HG03039 (cell line): ENCODE measurements at regions not wholly inside any gene's neighbourhood (a gene's known extent, or its start where the extent isn't known, plus 50 kb on each side); places are given as distances from the start of the nearest gene placed in this dataset.

Experiments
- ATAC-seq: cut with Tn5 transposase; IDR thresholded peaks from one replicate; pipeline ENCODE4 v1.9.1; 2021; ENCODE audit warnings: mild to moderate bottlenecking, moderate library complexity; ENCODE audit not compliant: unreplicated experiment

DNA sequence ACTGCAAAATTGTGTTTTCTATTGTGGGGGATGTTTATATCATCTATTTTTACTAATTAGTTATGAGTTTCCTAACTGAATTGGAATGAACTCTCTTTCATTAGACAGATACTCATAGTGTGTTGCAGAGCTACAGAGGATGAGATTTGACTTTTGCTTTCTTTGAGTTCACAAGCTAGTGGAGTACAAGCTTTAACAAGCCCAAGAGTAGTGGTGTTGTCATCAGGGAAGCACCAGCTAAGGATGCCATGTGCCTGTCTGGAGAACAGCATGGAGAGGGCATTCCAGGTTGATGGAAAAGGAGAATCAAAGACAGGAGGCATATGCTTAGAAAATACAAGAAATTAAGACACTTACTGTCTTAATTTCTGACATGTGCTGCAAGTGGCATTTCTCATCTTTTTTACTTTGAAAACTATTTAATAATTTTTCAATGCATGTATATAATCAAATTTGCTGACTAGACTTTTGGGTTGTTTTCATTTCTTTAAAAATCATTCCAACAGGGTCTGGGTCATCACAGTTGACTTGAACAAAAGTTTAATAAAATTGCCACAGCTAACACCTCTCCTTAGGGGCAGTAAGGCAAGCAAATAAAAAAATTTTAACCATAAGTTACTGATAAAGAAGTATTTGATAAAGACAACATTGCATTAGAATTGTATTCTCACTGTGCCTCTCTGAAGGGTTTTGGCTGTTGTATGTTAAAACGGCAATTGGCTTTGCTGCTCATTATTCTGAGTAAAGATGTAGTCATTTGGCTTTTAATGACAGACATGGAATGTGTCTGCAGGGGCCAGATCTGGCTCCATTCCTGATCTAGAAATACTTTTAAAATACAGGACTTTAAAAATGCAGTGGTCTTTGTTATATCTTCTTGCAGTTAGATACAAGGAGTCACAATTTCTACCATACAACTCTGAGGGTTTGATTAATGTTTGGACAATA lies 323.7 kb upstream of the CDH11 start:
- no peak for ATAC-seq

DNA sequence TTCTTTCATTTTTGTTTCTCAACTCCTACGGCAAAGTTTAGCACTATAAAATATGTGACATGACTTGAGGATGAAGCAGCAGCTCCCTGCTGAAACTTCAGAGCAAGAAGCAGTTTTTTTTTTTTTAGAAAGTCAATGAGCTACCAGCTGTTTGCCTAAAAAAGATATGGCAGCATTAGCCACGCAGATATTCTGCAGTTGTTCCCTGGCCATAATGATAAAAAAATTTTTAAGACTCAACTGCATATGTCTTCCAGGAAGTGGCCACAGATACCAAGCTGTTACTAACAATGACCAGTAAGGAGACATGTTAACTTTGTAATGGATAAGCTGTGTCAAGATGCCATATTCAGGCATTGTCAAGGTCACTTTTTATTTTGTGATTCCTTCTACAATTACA lies 319.6 kb upstream of the CDH11 start:
- ATAC-seq = no peak

DNA sequence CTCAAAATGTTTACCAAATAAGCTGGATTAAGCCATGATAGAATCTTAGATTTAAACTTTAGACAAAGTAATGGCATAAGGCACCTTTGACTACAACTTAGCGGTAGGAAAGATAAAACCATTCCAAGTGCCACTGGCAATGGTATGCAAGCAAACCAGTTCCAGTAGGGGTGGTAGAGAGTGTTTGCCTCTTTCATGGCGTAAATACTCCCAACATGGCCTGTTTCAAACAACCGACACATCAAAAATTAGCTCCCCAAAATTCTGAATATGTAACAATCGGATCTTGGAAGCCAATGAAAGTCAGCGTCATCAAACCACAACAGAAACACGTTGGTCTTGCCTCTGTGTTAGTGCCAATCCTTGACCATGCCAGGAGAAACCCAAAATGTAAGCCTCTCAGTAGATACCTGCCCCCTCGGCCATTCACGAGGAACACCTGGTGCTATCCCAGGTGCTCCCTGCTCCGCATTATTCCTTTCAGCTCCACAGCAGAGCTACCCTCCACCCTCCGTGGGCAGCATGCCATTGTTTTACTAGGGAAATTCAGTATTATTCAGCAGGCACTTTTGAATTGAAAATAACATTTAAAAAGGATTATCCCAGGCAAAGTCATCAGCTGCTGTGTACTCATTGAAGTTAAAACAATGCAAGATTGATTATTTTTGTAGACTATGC lies 307.8 kb upstream of the CDH11 start:
- ATAC-seq = no peak

DNA sequence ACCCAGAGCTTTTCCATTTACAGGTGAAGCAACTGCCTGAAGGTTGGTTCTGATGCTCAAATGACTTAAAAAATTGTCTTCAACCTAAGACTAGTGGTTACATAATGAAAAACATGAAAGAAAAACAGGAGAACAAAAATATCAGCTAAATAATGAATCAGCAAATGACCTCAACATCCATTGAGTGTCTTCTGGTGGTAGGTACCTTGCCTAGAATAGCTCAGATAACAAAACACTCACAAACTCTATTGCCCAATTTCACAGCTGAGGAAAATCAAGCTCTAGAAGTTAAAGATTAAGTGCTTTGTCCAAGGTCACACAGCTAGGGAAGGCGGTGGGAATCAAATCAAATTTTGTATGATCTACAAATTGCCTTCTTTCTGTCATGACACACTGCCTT lies 304.6 kb upstream of the CDH11 start:
- no peak for ATAC-seq

DNA sequence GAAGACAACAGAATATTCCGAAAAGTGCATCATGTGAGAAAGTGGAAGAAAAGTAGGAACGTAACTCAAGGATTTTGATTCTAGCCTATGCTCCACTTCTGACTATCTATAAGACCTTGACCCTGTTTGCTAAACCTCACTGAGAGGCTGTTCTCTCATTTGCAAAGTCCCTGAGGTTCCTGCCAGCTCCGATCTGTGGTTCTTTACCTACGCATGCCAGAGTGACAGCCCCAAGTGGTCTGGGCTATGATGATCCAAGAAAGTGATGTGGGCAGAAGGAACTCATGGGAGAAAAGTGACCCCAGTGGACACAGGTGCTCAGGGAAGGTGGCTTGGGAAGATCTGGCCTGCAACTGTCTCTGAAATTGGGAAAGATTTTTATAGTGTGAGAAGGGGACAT lies 301.1 kb upstream of the CDH11 start:
- ATAC-seq = no peak

DNA sequence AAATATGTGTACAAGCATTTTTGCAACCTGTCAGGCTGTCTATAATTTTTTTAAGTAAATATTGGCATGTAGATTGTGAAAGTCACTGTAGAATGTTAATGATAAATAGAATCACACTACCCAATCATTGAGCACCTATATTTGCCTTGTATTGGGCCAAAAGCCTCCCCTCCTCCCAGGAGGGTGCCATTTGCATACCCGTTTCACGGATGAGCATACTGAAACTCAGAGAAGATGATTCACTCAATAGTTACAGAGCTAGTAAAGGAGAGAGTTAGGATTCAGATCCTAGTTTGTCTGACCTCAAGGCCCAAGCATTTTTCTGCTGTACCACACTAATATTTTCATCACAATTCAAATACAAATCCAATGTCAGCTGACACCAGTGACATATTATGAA lies 299.7 kb upstream of the CDH11 start:
- ATAC-seq = no peak

DNA sequence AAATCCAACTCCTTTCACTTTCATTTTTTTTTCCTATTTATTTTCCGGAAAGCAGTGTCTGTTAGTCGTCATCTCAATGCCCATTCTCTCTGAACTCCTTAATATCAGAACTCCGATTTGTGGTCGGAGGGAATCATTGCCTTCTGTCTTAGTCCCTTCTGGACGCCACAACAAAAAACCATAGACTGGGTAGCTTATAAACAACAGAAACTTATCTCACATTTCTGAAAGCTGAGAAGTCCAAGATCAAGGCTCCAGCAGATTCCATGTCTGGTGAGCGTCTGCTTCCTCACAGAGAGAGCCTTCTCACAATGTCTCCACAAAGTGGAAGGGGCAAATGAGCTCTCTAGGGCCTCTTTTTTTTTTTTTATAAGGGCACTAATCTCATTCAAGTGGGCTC lies 296.6 kb upstream of the CDH11 start:
- ATAC-seq = no peak

DNA sequence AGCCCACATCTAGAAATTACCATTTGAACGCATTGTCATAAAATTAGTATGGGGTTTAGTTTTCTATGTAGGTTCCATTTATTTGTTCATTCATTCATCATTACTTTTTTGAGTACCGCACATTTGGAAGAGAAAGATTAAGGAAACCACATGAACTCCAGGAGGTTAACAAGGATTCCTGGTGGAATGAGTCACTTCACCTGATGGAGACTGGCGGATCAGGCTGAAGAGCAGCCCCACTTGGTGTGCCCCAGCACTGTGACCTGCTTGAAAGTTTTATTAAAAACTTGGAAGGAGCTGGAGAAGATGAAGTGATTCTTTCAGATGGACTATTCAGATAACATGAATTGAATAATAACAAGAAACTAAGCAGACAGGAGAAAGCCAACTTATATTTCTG lies 293.6 kb upstream of the CDH11 start:
- ATAC-seq = no peak

DNA sequence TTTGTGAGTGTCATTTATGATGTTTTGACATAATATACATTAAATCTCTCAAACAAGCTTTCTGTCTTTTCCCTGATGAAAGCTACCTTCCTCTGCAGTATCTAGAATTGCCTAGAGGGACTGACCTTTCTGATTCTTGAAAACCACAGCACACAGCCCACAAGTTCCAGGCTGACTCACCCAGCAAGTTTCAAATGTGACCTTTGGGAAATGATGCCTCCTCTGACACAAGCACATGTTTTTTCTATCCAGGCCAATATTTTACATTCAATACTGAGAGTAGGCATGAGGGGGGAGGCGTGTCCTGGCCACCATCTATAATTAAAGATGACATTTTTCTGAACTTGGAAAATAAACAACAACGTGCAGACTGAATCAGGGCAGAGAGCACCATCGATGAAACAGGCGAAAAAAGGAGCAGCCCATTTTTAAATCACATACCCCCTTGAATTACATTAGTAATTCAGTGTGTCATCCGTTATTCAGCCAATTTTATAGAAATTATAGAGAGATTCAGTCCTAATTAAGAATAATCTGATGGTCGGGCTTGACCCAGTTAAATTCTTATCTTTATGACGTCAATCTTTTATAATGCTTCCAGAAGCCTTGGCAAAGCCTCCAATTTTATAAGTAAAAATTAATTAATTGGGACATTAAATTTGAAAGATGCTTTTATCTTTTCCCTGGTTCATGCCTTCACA lies 292.6 kb upstream of the CDH11 start:
- peak; percentile 68 for ATAC-seq

DNA sequence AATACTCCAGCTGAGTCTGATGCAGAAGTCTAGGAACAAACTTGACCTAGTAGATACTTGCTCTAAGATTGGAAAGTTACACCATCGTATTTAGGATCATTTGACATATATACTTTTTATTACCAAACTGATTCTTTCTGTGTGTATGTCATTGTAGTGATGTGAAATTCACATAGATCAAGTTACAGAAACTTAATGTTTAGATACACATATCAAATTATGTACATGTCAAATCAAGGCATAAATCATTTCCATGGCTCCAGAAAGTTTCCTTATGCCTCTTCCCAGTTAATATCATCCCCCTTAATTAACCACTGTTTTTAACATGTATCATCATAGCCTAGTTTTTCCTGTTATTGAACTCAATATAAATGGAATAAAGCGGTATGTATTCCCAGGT lies 292.0 kb upstream of the CDH11 start:
- no peak for ATAC-seq

DNA sequence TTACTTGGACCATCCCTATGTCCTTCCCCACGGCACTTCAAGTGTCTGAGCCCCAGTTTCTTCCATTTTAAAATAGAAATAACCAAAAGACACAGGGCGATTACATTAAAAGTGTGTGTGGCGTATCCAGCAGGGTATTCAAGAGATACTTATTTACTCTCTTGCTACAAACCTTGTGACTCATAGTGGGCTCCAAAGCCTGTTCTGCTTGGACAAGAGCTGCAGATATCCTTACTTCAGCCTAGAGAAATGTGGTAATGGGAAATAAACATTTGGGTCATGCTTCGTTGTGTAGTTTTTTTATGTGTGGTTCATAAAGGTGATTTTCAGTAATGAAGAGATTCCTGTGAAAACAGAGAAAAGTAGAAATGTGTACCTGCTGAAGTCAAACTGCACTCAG lies 288.9 kb upstream of the CDH11 start:
- ATAC-seq = no peak

DNA sequence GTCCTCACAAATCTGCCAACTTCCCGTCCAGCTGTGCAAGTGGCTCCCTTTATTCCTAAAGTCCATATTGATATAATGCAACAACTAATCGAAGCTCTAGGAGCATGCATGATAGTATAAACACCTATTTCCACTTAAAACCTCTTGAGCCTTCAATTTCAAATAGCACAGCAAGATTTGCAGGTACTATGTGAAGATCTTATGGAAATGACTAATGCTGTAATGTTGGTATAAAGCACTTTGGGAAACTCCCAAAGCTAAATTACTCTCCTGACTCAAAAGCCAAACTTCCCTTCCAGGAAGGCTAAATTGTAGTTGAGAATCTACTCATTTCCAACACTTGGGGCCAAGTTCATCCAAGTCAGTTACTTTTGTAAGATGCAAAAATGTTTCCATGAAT lies 287.6 kb upstream of the CDH11 start:
- ATAC-seq = no peak

DNA sequence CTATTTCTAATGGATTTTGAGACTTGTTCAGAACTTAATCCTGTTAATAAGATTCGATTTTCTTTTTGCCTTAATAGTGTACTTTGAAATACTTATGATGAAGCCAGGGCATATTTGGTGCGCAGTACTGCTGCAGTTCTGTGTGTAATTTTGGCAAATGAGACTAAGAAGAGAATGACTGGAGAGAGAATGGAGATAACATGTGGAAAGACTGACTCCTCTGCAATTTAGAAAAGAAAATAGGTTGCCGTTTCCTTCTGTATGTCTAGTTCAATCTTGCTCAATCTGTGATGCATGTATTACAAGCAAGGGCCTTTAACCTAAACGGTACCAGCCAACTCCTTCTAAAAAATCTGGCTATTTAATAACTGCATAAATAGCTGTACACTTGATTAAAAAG lies 285.1 kb upstream of the CDH11 start:
- ATAC-seq = no peak

DNA sequence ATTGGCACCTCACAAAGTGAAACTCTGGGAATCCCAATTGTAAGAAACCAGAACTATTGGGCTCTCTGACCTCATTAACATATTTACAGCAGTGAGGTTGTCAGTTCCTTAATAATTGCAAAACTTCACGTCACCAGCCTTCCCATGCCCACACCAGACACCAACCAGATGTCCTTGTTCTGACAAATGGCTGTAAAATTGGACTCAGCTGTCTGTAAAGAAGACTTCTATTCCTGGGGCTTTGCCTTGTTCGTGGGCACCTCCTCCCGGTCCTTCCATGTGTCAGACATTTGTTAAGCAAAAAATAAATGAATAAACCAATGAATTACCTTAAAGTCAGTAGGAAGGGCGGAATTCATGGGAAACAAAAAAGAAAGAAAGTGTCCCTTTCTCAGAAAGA lies 284.3 kb upstream of the CDH11 start:
- no peak for ATAC-seq

DNA sequence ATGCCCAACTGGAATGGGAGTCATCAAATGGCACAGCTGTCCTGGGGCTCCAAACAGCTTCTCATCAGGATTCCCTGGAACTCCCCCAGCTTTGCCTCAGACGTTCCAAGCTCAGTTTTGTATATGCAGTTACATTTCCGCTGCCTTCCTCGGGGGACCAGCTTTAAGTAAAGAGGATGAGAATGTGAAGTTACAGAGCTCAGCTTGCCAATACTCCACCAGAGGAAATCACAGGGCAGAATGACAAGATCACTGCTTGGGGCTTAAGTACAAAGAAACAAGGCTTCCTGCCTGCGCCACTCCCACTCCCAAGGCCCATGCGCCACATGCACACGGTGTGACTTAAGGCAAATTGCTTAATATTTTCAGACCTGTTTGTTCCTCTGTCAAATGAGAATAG lies 272.4 kb upstream of the CDH11 start:
- ATAC-seq = no peak

DNA sequence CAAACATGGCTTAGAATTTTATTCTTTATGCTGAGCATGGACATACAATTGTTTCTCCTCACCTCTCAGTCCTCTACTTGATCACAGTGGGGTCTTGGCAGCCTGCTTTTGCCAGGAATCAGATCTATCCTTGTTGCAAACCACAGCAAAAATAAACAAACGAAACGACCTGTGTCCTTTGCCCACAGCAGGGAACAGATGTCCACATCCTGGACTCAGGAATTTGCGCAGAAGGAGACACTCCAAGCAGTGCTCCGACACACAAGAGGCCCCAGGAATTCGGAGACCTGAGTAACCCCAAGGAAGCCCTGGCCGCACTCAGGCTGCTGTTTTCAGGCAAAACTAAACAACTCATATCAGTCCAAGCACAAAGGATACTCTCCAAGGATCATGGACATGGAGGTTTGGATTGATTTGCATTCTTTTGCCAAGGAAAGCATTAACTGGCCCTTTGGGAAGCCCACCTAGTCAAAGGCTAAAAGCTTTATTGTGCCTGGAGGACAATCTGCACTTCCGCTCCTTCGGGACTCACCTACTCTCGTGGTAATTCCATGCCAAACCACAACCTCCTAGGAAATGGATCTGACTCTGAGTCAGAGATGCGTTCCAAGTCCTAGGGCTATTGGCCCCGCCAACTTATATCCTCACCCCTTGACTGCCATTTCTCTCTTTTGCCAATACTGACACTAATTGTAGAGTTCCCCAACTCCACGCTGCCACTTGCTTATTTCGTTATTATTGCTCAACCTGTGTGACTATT lies 271.1 kb upstream of the CDH11 start:
- ATAC-seq = no peak

DNA sequence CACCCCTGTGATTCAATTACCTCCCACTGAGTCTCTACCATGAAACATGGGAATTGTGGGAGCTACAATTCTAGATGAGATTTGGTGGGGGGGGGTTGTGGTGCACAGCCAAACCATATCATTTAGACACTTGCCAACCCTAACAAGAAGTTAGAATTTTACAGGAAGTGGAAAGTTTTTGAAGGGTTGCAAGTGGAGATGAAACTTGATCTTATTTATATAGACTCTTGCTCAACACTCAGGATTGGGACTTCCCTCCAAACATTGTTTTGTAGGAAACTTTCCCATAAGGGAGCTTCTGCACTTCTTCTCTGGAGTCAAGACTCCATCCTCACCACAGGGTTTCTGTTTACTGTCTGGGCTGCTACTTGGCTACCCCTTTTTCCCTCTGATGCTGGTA lies 266.7 kb upstream of the CDH11 start:
- no peak for ATAC-seq

DNA sequence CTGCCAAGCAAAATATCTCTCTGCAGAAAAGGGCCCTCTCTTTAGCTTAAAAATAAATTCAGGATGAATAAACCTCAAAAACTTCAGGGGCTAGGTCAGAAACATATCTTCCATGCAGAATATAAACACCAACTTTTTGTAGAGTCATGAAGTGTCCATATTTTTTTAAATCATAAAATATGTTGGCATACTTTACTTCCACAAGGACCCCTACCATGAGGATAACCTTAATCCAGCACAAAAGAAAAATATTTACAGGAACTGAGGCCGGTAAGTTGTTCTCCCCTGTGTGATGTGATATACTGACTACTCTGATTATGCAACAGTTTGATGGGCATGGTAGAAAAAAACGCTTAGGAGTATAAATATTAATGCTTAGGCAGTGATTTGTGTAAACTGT lies 264.8 kb upstream of the CDH11 start:
- no peak for ATAC-seq

DNA sequence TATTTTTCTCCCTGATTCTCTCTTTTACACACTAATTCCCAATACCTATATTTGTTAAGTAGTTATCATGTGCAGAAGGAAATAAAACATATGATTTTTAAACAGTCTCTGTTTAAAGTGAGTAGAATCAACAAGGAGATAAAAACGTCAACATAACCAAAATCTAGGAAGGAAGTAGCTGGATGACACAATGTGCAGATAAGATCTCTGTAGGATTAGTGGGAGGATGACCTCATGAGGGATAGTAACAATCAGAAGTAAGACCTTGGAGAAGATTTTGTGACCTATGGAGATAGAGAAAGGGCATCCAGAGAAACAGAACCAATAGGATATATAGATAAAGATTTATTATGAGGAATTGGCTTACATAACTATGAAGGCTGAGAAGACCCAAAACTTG lies 262.6 kb upstream of the CDH11 start:
- ATAC-seq = no peak

DNA sequence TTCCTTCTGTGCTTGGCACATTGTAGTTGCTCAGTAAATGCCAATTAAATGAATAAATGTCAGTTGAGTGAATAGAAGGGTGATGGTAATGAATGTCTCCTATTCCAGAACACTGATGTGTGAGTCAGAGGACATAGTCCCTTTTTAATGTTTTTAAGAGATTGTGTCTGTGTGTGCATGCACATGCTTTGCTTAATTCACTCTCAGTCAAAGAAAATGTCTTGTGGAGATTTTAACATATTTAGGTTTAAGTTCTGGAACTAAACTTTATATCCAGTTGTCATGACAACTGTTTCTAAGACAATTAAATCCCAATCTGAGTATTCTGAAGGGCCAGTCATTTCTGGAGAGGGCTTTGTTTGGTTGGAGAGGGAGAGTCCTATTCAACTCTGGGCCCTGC lies 255.3 kb upstream of the CDH11 start:
- ATAC-seq = no peak

DNA sequence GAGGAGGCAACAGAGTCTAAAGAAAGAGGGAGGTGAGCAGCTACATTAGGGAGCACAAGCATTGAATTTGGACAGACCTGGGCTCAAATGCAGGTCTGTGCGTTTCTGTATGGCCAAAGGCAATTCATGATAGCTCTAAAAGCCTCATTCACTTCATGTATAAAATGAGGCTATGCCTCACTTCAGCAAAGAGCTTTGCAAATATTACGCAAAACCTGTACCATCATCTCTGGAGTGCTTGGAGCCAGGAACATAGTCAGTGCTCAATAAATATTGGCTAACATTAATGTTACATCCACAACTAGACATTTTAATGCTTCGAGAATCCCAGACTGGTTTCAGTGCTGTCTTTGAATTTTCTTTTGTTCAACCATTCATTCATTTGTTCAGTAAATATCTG lies 254.7 kb upstream of the CDH11 start:
- no peak for ATAC-seq
